ENCODE measurements at regions not wholly inside any gene's neighbourhood (a gene's known extent, or its start where the extent isn't known, plus 50 kb on each side); places are given as distances from the start of the nearest gene placed in this dataset.

GRCh38 chr22:48803948-48804810, 1023.5 kb downstream of the BRD1 start:
- no peak for DNase-seq

GRCh38 chr22:48803171-48803947, 1024.3 kb downstream of the BRD1 start:
- no peak for DNase-seq

GRCh38 chr22:48802576-48802975, 1025.1 kb downstream of the BRD1 start:
- no peak for DNase-seq

DNA sequence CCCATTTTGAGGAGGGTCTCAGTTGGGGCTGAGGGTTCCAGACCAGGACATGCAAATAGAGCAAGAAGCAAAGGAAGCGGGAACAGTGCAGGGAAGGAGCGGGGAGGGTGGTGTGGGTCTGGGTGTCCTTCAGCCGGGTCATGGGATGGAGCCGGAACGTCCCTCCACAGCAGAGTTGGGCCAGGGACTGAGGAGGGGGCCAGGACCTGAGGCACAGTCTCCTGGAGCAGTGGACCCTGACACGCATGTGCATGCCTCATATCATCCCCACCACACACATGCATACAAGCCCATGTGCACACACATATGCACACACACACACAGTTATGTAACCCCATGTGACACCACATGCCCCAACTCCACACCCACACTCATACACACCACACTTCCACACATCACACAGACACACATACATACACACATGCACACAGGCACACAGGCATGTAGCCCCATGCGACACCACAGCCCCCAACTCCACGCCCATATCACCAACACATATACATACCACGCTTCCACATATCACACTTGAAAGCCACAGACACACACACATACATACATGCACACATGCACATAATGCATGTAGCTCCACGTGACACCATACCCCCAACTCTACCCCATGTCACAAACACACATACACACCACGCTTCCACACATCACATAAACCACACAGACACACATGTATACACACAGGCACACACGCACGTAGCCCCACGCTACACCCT, 1026.6 kb downstream of the BRD1 start:
- no peak for DNase-seq

DNA sequence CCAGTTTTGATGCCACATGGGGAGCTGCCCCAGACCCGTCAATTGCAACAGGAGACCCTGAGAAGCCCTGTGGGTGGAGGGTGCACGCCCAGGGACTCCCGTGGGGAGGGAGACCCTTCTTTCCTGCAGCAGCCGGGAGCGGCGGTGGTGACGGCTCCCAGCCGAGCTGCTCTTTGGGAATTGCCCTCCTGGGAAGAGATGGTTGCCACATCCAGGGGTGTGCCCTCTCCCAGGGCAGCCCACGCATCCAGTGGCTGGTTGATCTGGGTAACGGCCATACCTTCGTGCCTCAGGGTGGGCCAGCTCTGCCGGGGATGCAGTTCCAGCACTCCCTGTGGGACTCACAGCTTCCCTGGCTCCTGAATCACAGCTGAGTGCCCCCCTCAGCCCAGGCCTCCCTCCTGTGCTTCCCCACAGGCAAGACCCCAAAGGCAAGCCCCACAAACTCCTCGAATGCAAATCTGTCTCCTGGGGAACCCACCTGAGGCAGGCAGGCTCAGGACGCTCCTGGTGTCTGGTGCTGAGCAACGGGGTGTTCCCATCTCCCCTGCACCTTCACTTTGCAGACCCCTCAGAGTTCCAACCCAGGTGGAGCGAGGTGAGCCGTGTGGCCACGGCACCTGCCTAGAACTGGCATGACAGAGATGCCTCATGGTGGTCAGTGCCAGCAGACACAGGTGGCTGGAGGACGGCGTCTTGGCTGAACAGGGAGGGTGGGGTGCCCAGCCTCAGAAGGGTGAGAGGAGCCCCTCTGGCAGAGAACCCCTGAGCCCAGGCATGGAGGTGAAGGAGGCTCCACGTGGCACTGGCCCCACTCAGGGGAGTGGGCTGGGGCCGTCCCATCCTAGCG, 1027.4 kb downstream of the BRD1 start:
- no peak for DNase-seq

- no peak for DNase-seq
These were observed 1028.3 kb downstream of the BRD1 start for GRCh38 chr22:48799227-48799970.

GRCh38 chr22:48798281-48799226, 1029.1 kb downstream of the BRD1 start:
- no peak for DNase-seq

DNA sequence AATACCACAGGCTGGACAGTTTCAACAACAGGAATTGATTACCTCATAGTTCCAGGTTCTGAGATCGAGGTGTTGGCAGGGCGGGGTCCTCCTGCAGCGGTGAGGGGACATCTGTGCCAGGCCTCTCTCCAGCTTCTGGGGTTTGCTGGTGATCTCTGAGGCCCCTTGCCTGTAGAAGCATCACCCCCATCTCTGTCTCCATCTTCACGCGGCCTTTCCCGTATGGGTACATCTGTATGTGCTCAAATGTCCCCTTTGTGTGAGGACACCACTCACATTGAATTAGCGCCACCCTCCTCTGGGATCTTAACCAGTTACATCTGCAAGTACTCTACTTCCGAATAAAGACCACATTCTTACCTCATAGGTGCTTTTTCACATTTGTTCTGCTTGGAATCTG, 1029.9 kb downstream of the BRD1 start:
- no peak for DNase-seq

DNA sequence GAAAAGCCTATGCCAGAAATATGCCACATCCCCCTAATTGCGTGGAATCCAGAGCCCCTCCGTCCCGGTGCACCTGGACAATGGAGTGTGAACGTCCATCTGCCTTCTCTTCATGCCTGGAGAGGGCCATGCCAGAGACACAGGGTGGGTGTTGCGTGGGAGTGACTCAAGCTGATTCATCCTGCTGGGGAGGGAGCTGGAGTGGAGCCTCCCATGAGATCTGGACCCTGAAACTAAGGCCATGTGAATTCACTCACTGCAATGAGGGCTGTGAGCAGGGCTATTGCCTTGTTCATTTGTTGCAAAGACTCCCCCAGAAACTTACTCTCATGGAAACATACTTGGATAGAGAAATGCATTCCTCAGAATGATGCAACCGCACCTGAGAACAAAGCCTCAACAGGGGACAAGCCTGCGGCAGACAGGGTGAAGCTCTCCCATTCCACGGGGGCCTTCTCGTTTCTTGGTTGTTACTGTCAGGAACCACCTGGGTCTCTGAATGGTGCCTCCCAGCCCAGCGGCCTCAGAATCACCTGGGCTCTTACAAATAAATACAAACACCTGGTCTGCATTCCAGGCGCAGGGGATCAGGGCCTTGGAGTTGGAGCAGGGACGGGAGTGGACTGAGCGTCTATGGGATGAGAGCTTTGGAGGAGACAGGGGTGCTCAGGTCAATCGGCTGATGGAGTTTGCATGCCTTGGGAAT, 1031.2 kb downstream of the BRD1 start:
- no peak for DNase-seq

DNA sequence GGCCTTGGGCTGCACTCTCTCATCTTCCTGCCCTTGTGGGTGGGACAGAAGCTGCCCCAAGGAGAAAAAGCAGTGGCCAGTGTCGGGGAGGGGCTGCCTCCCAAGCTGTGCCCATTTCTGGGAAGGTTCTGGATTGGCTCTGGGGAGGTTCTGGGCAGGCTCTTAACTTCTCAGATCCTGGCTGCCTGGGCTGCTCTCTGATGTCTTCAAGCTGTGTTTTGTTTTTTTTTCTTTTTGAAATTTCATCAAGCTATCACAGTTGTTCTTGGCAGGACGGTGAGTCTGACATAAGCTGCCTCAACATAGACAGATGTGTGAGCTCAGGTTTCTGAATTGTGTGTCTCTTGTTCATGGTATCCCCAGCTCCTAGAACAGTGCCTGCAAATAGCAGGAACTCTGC, 1032.0 kb downstream of the BRD1 start:
- no peak for DNase-seq

GRCh38 chr22:48794906-48795305, 1032.8 kb downstream of the BRD1 start:
- no peak for DNase-seq

DNA sequence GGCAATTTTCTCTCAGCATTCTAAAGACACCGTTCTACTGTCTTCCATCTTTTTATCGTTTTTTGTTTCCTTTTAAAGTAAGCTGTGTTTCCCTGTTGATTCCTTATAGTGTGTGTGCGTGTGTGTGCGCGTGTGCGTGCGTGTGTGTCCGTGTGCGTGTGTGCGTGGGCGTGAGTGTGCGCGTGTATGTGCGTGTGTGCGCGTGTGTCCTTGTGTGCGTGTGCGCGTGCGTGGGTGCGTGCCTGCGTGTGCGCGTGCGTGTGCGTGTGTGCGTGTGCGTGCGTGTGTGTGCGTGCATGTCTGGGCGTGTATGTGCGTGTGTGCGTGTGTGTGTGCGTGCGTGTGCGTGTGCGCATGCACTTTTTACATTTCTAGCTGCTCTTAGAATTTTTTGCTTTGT, 1033.7 kb downstream of the BRD1 start:
- DNase-seq, result no peak

DNA sequence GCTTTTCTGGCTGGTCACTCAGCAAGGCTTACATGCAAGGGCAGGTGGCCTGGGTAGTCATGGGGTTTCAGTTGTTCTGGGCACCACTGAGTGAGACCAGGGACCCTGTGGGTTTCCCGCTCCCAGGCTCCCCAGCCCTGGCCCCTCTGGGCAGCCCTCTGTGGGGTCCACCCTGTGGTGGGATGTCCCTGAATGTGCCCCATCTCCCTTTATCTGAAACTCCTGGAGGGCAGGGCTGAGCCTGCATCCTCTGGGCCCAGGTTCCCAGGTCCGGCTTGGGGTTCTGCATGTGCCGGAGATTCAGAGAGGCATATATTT, 1041.0 kb downstream of the BRD1 start:
- no peak for DNase-seq

DNA sequence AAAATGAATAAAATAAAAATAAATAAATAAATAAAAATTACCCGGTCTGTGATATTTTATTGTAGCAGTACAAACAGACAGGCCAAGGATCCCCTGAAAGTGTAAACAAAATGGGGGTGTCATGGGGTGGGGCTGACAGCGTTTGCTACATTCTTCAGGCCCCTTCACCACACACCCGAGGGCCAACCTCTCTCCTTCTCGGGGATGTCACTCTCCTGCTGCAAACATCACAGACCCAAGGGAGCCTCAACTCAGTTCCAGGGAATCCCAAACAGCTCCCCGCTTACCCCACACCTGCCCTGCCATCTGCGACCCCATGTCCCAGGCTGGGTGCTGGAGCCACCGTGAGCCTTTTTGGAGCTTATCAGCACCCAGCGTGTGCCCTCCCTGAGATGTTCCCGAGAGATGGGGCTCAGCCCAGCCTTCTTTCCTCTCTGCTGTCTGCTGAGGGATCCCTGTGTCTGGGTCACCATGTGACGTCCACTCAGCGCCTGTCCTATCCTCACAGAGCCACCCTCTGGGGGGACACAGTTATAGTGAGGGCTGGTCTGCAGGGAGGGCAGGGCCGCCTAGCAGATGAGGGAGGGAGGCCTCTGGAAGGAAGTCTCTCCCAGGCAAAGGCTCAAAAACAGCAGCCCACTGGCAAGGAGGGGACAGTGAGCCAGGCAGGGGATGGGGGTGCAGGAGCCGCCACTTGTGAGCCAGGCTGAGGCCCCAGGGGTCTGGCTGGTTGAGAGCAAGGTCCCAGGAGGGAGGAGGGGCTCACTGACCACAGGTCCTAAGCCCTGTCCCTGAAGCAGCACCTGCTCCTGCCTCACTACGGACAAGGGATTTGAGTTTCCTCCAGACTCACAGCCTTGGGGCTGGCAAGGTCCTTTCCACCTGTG, 1041.6 kb downstream of the BRD1 start:
- DNase-seq, result no peak

GRCh38 chr22:48784701-48785503, 1042.8 kb downstream of the BRD1 start:
- no peak for DNase-seq

GRCh38 chr22:48783821-48784266, 1043.8 kb downstream of the BRD1 start:
- DNase-seq, result no peak

- no peak for DNase-seq
These were observed 1044.7 kb downstream of the BRD1 start for GRCh38 chr22:48782811-48783511.

All from SW 1271 (cell line).